Left lung (tissue), 4 donors: ENCODE measurements at regions not wholly inside any gene's neighbourhood (a gene's known extent, or its start where the extent isn't known, plus 50 kb on each side); places are given as distances from the start of the nearest gene placed in this dataset.

Experiments used
- ATAC-seq: fragments of 200-7000 bp; cut with Tn5 transposase; one replicate; pipeline ENCODE4 v1.9.1; 2020; ENCODE audit warnings: moderate library complexity
- DNase-seq, 4 donors: peaks; one replicate each; pipeline ENCODE4 v3.0.0-alpha.2; 2013 to 2020
- H3K27ac ChIP-seq, 2 donors: fragments of 200-600 bp; sonication (generic) in 1 of 2; one replicate each; pipeline versions ENCODE4 v1.5.0 to v1.8.0; 2020 to 2021
- H3K27me3 ChIP-seq, 2 donors: fragments of 200-600 bp; sonication (generic) in 1 of 2; one replicate each; pipeline versions ENCODE4 v1.5.0 to v1.8.0; 2020 to 2021
- H3K36me3 ChIP-seq, 2 donors: fragments of 200-600 bp; sonication (generic) in 1 of 2; one replicate each; pipeline versions ENCODE4 v1.5.0 to v1.8.0; 2020 to 2021
- H3K4me1 ChIP-seq, 2 donors: fragments of 200-600 bp; one replicate each; pipeline ENCODE4 v1.8.0; 2021
- H3K4me3 ChIP-seq, 2 donors: fragments of 200-600 bp; sonication (generic) in 1 of 2; one replicate each; pipeline versions ENCODE4 v1.5.0 to v1.8.0; 2020 to 2021; ENCODE audit warnings: mild to moderate bottlenecking in 1 of 2
- H3K9me3 ChIP-seq, 2 donors: fragments of 200-600 bp; sonication (generic) in 1 of 2; one replicate each; pipeline versions ENCODE4 v1.5.0 to v1.8.0; 2020 to 2021
- CTCF ChIP-seq, 2 donors: fragments of 200-600 bp; sonication (generic) in 1 of 2; IDR thresholded peaks; one replicate each; pipeline versions ENCODE4 v1.5.0 to v1.8.0; 2021; ENCODE audit warnings: antibody characterized with exemption in 2 of 2
- intact Hi-C, 2 donors: fragments of 100-400 bp; cut with DNase I; formaldehyde crosslinking; loops; one replicate each; pipeline versions ENCODE4 v1.11.2 to v1.14.2; 2022
- donor health status: DM: no; HTN: yes; CAD: no.
- donor health status: DM: no; HTN: no; CAD: no.

- Histone ChIP-seq H3K4me3 (no peak overlapping the region), H3K36me3 (no peaks in the 10 kb centered on the region), H3K9me3 (no peaks in the 10 kb centered on the region), H3K27me3 (no peaks in the 10 kb centered on the region), H3K27ac (no peak overlapping the region), H3K4me1 (no peaks in the 10 kb centered on the region)
- ATAC-seq = no peak
- no peak for TF ChIP-seq CTCF (IDR thresholded peaks at IDR 0.05)
- intact Hi-C loops = no loop called here
- no peak for DNase-seq
Observed at GRCh38 chr1:199338760-199339159, 688.8 kb upstream of the NR5A2 start.

- DNase-seq (no peak), ATAC-seq (no peak)
- Histone ChIP-seq H3K4me3 (no peak overlapping the region), H3K27ac (no peak overlapping the region), H3K9me3 (peaks cover 0 to 14% of the 10 kb centered on the region in 2 donors), H3K36me3 (no peaks in the 10 kb centered on the region), H3K4me1 (no peaks in the 10 kb centered on the region), H3K27me3 (no peaks in the 10 kb centered on the region)
- intact Hi-C loops = no loop called here
- TF ChIP-seq CTCF (IDR thresholded peaks at IDR 0.05) = no peak
Observed at GRCh38 chr1:199352351-199352750, 675.2 kb upstream of the NR5A2 start.

GRCh38 chr1:199353906-199354305 lies 673.6 kb upstream of the NR5A2 start:
- Histone ChIP-seq H3K4me1 (no peaks in the 10 kb centered on the region), H3K27me3 (no peaks in the 10 kb centered on the region), H3K9me3 (peaks cover 0 to 14% of the 10 kb centered on the region in 2 donors), H3K4me3 (no peak overlapping the region), H3K27ac (no peak overlapping the region), H3K36me3 (no peaks in the 10 kb centered on the region)
- ATAC-seq = no peak
- intact Hi-C loops = no loop called here
- no peak for DNase-seq
- no peak for TF ChIP-seq CTCF (IDR thresholded peaks at IDR 0.05)

- Histone ChIP-seq H3K4me3 (no peak overlapping the region), H3K36me3 (no peaks in the 10 kb centered on the region), H3K27ac (no peak overlapping the region), H3K4me1 (no peaks in the 10 kb centered on the region), H3K27me3 (no peaks in the 10 kb centered on the region), H3K9me3 (peaks cover 0 to 3% of the 10 kb centered on the region in 2 donors)
- TF ChIP-seq CTCF (IDR thresholded peaks at IDR 0.05) = no peak
- intact Hi-C loops = no loop called here
- ATAC-seq = no peak
- DNase-seq = no peak
Observed at GRCh38 chr1:199356561-199356960, 670.9 kb upstream of the NR5A2 start.

GRCh38 chr1:199357599-199357998 lies 669.9 kb upstream of the NR5A2 start:
- no peak for TF ChIP-seq CTCF (IDR thresholded peaks at IDR 0.05)
- Histone ChIP-seq H3K4me3 (no peak overlapping the region), H3K9me3 (peaks cover 0 to 3% of the 10 kb centered on the region in 2 donors), H3K27me3 (no peaks in the 10 kb centered on the region), H3K36me3 (no peaks in the 10 kb centered on the region), H3K4me1 (no peaks in the 10 kb centered on the region), H3K27ac (no peak overlapping the region)
- ATAC-seq = no peak
- intact Hi-C loops = no loop called here
- no peak for DNase-seq
